Endometrial microvascular endothelial cells (primary cell): ENCODE measurements at regions not wholly inside any gene's neighbourhood (a gene's known extent, or its start where the extent isn't known, plus 50 kb on each side); places are given as distances from the start of the nearest gene placed in this dataset.
"Not testable (repeated sequence)": the region's sequence is repeated elsewhere in the genome, so short reads cannot be mapped to it uniquely, and the experiment has no call there.

Experiments
- in situ Hi-C: cut with HindIII; loops from 2 replicates; pipeline ENCODE4 v1.10.0; 2017; ENCODE audit warnings: low sequenced_read_pairs, low pct_unique_long_range_greater_than_20kb; ENCODE audit errors: inconsistent ontology term

- in situ Hi-C loops, result no loop called here
These were observed 494.8 kb downstream of the MN1 start for GRCh38 chr22:27306771-27307170.

- in situ Hi-C loops, result no loop called here
These were observed 493.9 kb downstream of the MN1 start for GRCh38 chr22:27307545-27308247.

DNA sequence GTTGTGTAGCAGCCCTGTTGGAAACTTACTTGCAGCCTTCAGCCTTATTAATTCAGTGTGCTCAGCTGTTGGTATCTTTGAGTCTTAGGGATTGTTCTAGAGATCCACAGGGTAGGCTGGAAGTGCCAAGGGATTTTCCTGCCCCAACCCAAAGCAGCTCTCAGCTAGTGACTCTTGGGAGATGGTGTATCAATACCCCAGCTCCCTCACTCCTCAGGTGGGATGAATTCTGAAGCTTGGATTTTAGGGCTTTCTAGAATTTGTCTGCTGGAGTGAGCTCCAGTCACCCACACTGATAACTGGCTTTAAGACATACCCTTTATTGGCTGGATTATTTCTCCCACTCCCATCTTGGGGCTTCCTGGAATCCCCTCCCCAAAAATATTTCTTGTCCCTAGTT, 493.0 kb downstream of the MN1 start:
- in situ Hi-C loops, result no loop called here

DNA sequence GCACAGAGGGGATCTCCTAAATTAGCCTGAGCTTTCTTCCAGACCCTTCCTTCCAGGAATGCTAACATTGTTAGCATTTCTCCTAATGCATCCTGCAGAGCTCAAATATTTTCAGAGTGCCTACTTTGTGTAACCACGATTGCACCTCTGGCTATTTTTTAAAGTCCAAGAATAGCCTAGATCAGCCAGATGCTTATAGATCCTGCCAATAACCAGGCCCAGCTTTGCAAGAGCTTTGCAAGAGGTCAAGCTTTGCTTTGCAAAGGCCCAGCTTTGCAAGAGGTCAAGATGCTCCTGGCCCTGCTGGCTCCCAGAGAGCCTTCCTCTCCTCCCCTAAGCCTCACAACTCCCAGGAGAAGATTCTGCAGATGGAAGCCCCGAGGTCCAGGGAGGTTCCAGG, 491.9 kb downstream of the MN1 start:
- in situ Hi-C loops, result no loop called here

- in situ Hi-C loops, result no loop called here
These were observed 490.4 kb downstream of the MN1 start for GRCh38 chr22:27310966-27311697.

DNA sequence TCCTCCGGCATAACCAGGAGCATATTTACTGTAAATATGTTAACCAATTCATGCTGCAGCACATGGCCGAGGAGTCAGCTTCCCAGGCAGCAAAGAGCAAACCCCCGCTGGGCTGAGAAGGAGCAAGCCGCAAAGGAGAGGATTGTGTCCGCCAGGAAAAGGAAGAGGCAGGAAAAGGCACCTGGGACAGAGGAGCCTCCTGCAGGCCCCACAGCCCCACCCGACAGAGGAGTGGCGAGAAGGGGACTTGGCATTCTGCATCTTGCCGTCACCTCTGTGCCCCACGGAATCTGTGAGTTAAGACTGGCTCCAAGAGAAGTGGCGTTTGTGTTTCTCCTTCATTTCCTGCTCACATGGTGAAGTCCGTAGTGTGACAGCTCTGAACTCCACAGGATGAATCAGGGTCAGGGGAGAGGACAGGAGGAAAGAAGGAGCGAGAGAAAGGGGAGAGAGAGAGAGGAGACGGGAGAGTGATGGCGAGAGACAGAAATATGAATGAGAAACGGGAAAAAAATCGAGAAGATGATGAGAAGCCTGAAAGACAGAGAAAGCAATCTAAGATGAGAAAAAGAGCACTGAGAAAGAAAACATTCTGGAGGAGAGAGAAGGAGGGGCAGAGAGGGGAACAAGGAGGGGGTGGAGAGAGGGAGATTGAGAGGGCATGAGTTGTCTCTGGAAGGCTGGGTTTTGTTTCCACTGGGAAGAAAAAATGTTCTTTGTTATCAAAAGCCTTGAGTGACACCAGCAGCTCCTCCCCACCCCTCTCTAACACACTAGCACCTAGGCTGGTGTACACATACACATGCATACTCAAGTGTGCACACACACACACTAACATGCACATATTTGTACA, 489.6 kb downstream of the MN1 start:
- in situ Hi-C loops, result no loop called here

- in situ Hi-C loops, result no loop called here
These were observed 489.0 kb downstream of the MN1 start for GRCh38 chr22:27312565-27312964.

- in situ Hi-C loops, result no loop called here
These were observed 488.3 kb downstream of the MN1 start for GRCh38 chr22:27312966-27313855.

DNA sequence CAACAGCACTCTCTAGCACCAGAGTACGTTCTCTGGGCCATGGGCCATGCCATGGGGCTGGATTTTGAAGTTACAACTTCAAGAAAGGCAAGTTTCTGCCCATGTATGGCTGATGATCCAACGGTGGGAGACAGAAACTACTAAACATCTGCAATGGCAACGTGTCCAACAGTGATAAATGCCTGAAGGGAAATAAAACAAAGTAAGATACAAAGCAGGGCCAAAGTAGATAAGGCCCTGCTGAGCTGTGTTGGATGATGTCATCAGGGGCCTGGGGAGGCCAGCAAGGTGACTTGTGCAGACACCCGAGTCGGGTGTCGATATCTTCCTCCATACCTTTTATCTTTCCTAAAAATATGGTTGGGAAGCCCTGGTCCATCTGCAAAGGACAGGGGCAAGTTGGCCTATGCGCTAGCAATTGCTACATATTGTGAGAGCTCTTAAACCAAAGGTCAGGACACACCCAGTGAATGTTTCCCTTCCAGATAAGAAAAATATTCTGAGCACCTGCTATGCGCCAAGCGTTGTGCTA, 487.2 kb downstream of the MN1 start:
- in situ Hi-C loops, result no loop called here

DNA sequence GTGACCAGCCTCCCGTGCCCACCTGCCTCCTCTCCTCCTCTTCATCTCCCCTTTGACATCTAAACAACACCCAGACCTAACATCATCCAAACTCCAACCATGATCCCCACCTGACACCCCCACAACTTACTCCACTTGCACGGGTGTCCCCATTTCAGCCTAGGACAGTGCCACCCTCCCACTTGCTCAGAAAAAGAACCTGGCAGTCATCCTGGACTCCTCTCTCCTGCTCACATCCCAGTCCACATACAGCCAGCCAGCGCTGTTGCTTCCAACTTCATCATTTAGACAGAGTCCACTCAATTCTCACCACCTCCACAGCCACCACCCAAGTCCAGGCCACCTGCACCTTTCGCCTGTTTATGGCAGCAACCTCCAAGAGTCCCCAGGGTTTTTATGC, 485.7 kb downstream of the MN1 start:
- in situ Hi-C loops, result no loop called here

GRCh38 chr22:27317096-27317495, 484.5 kb downstream of the MN1 start:
- in situ Hi-C loops, result no loop called here

- in situ Hi-C loops, result no loop called here
These were observed 483.6 kb downstream of the MN1 start for GRCh38 chr22:27317971-27318428.

DNA sequence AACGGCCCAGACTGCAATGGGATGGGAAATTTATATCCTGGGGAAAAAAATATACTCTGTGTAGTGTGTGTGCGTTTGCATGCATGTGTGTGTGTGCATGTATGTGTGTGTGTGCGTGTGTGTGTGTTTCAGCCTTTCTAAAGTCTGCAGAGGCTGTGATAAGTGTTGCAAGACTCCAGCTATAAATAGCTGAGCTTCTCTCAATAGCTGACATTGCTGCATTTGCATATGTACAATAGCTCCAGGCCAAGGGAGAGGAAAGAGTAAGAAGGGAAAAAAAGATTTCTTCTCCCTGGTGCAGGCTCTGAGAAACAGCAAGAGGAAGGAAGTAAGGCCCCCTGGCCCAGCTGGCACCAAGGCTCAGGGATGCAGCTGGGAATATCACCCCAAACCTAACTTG, 483.0 kb downstream of the MN1 start:
- in situ Hi-C loops, result no loop called here

DNA sequence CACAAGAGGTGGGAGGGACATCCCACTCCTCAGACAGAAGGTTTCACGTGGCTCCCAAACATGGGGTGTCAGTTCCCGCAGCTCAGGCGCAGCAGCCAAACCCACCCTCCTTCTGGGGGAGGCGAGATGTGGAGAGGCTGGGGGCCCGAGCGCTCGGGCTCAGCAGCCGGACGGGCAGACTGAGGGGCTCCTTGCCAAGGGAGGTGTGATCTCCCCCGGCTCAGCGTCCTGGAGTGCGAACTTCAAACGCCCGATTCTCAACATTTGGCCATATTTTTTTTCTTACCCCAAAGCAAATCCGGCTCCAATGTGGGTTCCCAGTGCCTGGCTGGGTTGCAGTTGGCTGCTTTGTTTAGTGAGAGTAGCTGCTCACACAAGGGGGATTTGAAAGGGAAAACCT, 477.9 kb downstream of the MN1 start:
- in situ Hi-C loops, result no loop called here

DNA sequence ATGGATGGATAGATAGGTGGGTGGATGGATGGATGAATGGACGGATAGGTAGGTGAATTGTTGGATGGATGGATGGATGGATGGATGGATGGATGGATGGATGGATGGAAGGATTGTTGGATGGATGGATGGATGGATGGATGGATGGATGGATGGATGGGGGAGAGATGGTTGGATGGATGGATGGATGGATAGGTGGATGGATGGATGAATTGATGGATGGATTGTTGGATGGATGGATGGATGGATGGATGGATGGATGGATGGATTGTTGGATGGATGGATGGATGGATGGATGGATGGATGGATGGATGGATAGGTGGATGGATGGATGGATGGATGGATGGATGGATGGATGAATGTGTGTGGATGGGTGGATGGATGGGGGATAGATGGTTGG, 476.6 kb downstream of the MN1 start:
- in situ Hi-C loops, result not testable (repeated sequence)

GRCh38 chr22:27327497-27327896, 474.1 kb downstream of the MN1 start:
- in situ Hi-C loops, result no loop called here

DNA sequence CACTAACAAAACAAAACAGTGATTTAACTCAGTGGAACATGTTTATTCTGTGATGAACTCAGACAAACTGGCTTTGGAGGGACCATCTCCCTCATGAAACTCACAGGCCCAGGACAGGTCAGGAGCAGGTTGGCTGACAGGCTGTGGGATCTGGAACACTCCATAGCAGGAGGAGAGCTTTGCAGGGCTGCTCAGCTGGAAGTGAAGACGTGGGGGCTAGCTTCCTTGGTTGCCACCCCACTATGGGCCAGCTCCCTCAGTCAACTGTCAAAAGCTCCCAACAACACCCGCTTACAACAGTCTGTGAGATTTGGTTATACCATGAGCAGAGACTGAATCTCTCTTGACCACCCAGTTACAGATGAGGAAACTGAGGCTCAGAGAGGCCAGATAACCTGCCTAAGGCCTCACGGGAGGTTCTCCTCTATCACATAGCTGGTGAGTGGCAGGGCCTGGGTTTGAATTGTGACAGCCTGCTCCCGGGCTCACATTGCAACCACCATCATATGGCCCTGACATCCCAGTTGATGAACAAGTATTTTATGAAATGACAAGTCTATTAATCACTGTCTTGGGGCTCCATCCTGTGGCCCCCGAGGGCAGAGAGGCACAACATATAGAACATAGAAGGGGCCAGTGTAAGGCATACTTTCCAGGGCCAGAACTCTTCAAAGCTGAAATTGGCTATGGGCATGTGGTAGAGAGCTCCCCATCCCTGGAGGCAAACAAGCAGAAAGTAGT, 473.4 kb downstream of the MN1 start:
- in situ Hi-C loops, result no loop called here
